Liver (tissue), 7 donors: ENCODE measurements at regions not wholly inside any gene's neighbourhood (a gene's known extent, or its start where the extent isn't known, plus 50 kb on each side); places are given as distances from the start of the nearest gene placed in this dataset.

Experiments used
- DNase-seq: peaks from one replicate; pipeline ENCODE4 v3.0.0-alpha.2; 2017; ENCODE audit warnings: low spot score
- H3K27ac ChIP-seq, 2 donors: one replicate each; pipeline ENCODE4 v1.7.0; 2013; ENCODE audit warnings: inconsistent platforms in 2 of 2, low read length in 2 of 2, control low read depth in 1 of 2, low read depth in 1 of 2, mild to moderate bottlenecking in 1 of 2
- H3K27me3 ChIP-seq, 4 donors: one replicate each; pipeline versions ENCODE4 v1.6.1 to v1.7.0; 2013; ENCODE audit warnings: low read length in 3 of 4, inconsistent platforms in 1 of 4, mild to moderate bottlenecking in 1 of 4, moderate library complexity in 1 of 4; ENCODE audit not compliant: control insufficient read depth in 4 of 4, insufficient read depth in 4 of 4
- H3K36me3 ChIP-seq, 4 donors: one replicate each; pipeline versions ENCODE4 v1.6.1 to v1.7.0; 2013; ENCODE audit warnings: low read length in 3 of 4, mild to moderate bottlenecking in 3 of 4, low read depth in 1 of 4, moderate library complexity in 1 of 4; ENCODE audit not compliant: control insufficient read depth in 4 of 4, insufficient read depth in 3 of 4
- H3K4me1 ChIP-seq, 4 donors: one replicate each; pipeline versions ENCODE4 v1.6.1 to v1.7.0; 2013; ENCODE audit warnings: low read length in 3 of 4, mild to moderate bottlenecking in 3 of 4, moderate library complexity in 1 of 4; ENCODE audit not compliant: control insufficient read depth in 4 of 4, insufficient read depth in 4 of 4
- H3K4me3 ChIP-seq, 3 donors: one replicate each; pipeline versions ENCODE4 v1.6.1 to v1.7.0; 2013; ENCODE audit warnings: low read length in 3 of 3, control low read depth in 1 of 3, low read depth in 1 of 3, mild to moderate bottlenecking in 1 of 3
- H3K9ac ChIP-seq, 2 donors: one replicate each; pipeline ENCODE4 v1.7.0; 2013; ENCODE audit warnings: low read length in 2 of 2, mild to moderate bottlenecking in 2 of 2, moderate library complexity in 2 of 2, control low read depth in 1 of 2, low read depth in 1 of 2
- H3K9me3 ChIP-seq, 4 donors: one replicate each; pipeline versions ENCODE4 v1.6.1 to v1.7.0; 2013; ENCODE audit warnings: low read length in 3 of 4; ENCODE audit not compliant: control insufficient read depth in 4 of 4
- EGR1 ChIP-seq, 2 donors: IDR thresholded peaks; 2 replicates each; pipeline ENCODE4 v1.6.1; 2016 to 2018; ENCODE audit warnings: antibody characterized with exemption in 2 of 2, low read depth in 2 of 2
- FOXA2 ChIP-seq: IDR thresholded peaks from 2 replicates; pipeline ENCODE4 v1.6.1; 2016; ENCODE audit warnings: antibody characterized with exemption
- GABPA ChIP-seq, 2 donors: IDR thresholded peaks in 1 of 2; conservative IDR thresholded peaks in 1 of 2; 2 replicates each; pipeline ENCODE4 v1.6.1; 2016; ENCODE audit warnings: antibody characterized with exemption in 2 of 2, mild to moderate bottlenecking in 1 of 2, moderate library complexity in 1 of 2
- HNF4A ChIP-seq, 2 donors: conservative IDR thresholded peaks; 2 replicates each; pipeline ENCODE4 v1.6.1; 2016; ENCODE audit warnings: antibody characterized with exemption in 2 of 2, mild to moderate bottlenecking in 2 of 2
- HNF4G ChIP-seq: IDR thresholded peaks from 2 replicates; pipeline ENCODE4 v1.6.1; 2016; ENCODE audit warnings: antibody characterized with exemption
- JUND ChIP-seq, 2 donors: IDR thresholded peaks; 2 replicates each; pipeline ENCODE4 v1.6.1; 2016; ENCODE audit warnings: antibody characterized with exemption in 2 of 2
- NR2F2 ChIP-seq: IDR thresholded peaks from 2 replicates; pipeline ENCODE4 v1.6.1; 2016; ENCODE audit warnings: antibody characterized with exemption
- RXRA ChIP-seq, 2 donors: IDR thresholded peaks; 2 replicates each; pipeline ENCODE4 v1.6.1; 2017 to 2018; ENCODE audit warnings: antibody characterized with exemption in 2 of 2, mild to moderate bottlenecking in 1 of 2
- SP1 ChIP-seq: IDR thresholded peaks from 2 replicates; pipeline ENCODE4 v1.6.1; 2018; ENCODE audit warnings: antibody characterized with exemption, mild to moderate bottlenecking
- YY1 ChIP-seq: IDR thresholded peaks from 2 replicates; pipeline ENCODE4 v1.6.1; 2016; ENCODE audit warnings: antibody characterized with exemption, mild to moderate bottlenecking
- WGBS: extraction: QIAGEN DNeasy Blood & Tissue Kit; methylation state at CpG from one replicate; pipeline ENCODE4 v1.1.7; 2013; 5-methylcytosine and 5-hydroxymethylcytosine counted together
- TF ChIP-seq, protein P1 (sequence below): IDR thresholded peaks from 2 replicates; pipeline ENCODE4 v1.6.1; 2016; ENCODE audit warnings: antibody characterized with exemption
- TF ChIP-seq, protein P2 (sequence below): IDR thresholded peaks from 2 replicates; pipeline ENCODE4 v1.6.1; 2016; ENCODE audit warnings: antibody characterized with exemption
- TF ChIP-seq, protein P3 (sequence below): IDR thresholded peaks from 2 replicates; pipeline ENCODE4 v1.6.1; 2016; ENCODE audit warnings: antibody characterized with exemption, mild to moderate bottlenecking
- donor health status: healthy.
- donor health status: healthy.
- donor health status: healthy.
- donor health status: healthy.

DNA sequence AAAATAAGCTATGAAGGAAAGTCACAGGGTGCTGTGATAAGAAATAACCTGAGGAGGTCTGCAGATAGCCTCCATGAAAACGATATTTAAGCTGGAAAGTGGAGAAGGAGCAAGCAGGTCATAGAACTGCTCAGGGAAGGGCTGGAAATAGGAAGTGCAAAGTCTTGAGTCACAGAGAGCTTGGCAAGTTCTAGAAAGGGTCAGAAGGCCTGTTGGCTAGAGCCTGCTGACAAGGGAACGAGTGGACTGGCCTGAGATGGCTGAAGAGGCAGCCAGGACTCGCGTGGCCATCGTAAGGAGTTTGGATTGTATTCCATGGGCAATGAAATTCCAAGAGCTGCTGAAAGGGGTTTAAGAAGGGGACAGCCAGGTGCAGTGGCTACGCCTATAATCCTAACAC lies 64.7 kb upstream of the IL12A start:
- Histone ChIP-seq H3K27me3 (no peaks in the 10 kb centered on the region), H3K9me3 (no peaks in the 10 kb centered on the region), H3K4me1 (no peaks in the 10 kb centered on the region), H3K4me3 (no peak overlapping the region), H3K36me3 (no peaks in the 10 kb centered on the region), H3K9ac (no peak overlapping the region), H3K27ac (no peak overlapping the region)
- DNase-seq = no peak
- TF ChIP-seq, protein P1, sequence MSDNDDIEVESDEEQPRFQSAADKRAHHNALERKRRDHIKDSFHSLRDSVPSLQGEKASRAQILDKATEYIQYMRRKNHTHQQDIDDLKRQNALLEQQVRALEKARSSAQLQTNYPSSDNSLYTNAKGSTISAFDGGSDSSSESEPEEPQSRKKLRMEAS = no peak
- TF ChIP-seq HNF4A (conservative IDR thresholded peaks at IDR 0.05) = no peak
- TF ChIP-seq HNF4G = no peak
- TF ChIP-seq, protein P2, sequence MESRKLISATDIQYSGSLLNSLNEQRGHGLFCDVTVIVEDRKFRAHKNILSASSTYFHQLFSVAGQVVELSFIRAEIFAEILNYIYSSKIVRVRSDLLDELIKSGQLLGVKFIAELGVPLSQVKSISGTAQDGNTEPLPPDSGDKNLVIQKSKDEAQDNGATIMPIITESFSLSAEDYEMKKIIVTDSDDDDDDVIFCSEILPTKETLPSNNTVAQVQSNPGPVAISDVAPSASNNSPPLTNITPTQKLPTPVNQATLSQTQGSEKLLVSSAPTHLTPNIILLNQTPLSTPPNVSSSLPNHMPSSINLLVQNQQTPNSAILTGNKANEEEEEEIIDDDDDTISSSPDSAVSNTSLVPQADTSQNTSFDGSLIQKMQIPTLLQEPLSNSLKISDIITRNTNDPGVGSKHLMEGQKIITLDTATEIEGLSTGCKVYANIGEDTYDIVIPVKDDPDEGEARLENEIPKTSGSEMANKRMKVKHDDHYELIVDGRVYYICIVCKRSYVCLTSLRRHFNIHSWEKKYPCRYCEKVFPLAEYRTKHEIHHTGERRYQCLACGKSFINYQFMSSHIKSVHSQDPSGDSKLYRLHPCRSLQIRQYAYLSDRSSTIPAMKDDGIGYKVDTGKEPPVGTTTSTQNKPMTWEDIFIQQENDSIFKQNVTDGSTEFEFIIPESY = no peak
- TF ChIP-seq YY1 = no peak
- TF ChIP-seq RXRA (IDR thresholded peaks at IDR 0.05) = no peak
- no peak for TF ChIP-seq EGR1 (IDR thresholded peaks at IDR 0.05; ENCODE audit: low read depth in 2 of 2)
- TF ChIP-seq, protein P3, sequence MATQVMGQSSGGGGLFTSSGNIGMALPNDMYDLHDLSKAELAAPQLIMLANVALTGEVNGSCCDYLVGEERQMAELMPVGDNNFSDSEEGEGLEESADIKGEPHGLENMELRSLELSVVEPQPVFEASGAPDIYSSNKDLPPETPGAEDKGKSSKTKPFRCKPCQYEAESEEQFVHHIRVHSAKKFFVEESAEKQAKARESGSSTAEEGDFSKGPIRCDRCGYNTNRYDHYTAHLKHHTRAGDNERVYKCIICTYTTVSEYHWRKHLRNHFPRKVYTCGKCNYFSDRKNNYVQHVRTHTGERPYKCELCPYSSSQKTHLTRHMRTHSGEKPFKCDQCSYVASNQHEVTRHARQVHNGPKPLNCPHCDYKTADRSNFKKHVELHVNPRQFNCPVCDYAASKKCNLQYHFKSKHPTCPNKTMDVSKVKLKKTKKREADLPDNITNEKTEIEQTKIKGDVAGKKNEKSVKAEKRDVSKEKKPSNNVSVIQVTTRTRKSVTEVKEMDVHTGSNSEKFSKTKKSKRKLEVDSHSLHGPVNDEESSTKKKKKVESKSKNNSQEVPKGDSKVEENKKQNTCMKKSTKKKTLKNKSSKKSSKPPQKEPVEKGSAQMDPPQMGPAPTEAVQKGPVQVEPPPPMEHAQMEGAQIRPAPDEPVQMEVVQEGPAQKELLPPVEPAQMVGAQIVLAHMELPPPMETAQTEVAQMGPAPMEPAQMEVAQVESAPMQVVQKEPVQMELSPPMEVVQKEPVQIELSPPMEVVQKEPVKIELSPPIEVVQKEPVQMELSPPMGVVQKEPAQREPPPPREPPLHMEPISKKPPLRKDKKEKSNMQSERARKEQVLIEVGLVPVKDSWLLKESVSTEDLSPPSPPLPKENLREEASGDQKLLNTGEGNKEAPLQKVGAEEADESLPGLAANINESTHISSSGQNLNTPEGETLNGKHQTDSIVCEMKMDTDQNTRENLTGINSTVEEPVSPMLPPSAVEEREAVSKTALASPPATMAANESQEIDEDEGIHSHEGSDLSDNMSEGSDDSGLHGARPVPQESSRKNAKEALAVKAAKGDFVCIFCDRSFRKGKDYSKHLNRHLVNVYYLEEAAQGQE = no peak
- 92% methylated on average over 6 of the region's 6 CpGs for WGBS

DNA sequence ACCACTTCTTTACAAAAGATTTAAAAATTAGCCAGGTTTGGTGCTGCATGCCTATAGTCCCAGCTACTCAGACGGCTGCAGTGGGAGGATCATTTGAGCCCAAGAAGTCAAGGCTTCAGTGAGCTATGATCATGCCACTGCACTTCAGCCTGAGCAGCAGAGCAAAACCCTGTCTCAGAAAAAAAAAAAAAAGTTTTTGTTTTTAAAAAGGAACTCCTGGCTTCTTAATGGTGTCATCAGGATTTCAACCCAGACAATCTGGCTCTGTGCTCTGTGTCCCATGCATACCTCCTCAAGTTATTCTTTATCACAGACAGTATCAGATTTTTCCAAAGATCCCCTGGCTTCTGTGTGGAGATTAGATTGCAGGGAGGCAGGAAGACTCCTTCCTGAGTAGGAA lies 64.2 kb upstream of the IL12A start:
- TF ChIP-seq, protein P3 = no peak
- TF ChIP-seq FOXA2 = no peak
- no peak for TF ChIP-seq GABPA (IDR thresholded peaks at IDR 0.05 in 1 of 2, conservative IDR thresholded peaks at IDR 0.05 in 1 of 2)
- TF ChIP-seq YY1 = no peak
- TF ChIP-seq SP1 = no peak
- no peak for TF ChIP-seq JUND (IDR thresholded peaks at IDR 0.05)
- TF ChIP-seq NR2F2 = no peak
- no peaks in the 10 kb centered on the region for H3K9me3 ChIP-seq
- no peak for DNase-seq

More for the DNA sequence above, 64.2 kb upstream of the IL12A start:
- Histone ChIP-seq H3K27ac (no peak overlapping the region), H3K27me3 (no peaks in the 10 kb centered on the region), H3K36me3 (no peaks in the 10 kb centered on the region), H3K9ac (no peak overlapping the region), H3K4me1 (no peaks in the 10 kb centered on the region), H3K4me3 (no peak overlapping the region)
- 91% methylated on average over 1 of the region's 1 CpG for WGBS
